ENCODE measurements at regions not wholly inside any gene's neighbourhood (a gene's known extent, or its start where the extent isn't known, plus 50 kb on each side); places are given as distances from the start of the nearest gene placed in this dataset.

GRCh38 chrX:69268611-69269010 is 103.4 kb upstream of the PJA1 start:
- TF ChIP-seq POLR2AphosphoS5 (IDR thresholded peaks at IDR 0.05; ENCODE audit: low read depth, low read length), result no peak
- no peak for TF ChIP-seq POLR2A (IDR thresholded peaks at IDR 0.05; ENCODE audit: low read depth, low read length)
- no peak for TF ChIP-seq TAF1 (IDR thresholded peaks at IDR 0.05; ENCODE audit: low read depth, low read length)
- no peak for TF ChIP-seq POU2F2 (IDR thresholded peaks at IDR 0.05; ENCODE audit: low read depth, low read length)
- no peak for TF ChIP-seq SPI1 (IDR thresholded peaks at IDR 0.05; ENCODE audit: low read depth, low read length)
- no peak for TF ChIP-seq PAX5 (IDR thresholded peaks at IDR 0.05; ENCODE audit: insufficient read depth, low read length, severe bottlenecking)
- DNase-seq (ENCODE audit: insufficient read length, low spot score) (no peak), FAIRE-seq (no peak)

DNA sequence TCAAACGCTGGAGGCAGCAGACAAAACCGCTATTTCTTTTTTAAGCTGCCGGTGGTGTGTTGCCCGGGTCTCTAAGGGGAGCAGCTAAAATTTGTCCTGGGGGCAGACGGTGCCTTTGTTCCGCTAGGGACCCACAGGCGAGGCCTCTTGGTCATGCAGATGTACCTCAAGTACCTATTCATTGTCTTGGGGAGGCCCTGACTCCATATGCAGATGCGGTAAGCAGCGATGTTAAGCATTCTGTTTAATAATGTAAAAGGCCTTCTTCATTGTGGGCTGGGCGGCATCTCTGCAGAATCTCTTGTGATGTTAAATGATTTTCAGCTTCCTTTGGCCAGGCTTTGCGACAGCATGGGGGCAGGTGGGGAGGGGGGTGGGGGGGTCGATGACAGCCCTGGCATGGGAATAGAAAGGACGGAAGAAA is 98.9 kb upstream of the PJA1 start:
- no peak for TF ChIP-seq POLR2A (IDR thresholded peaks at IDR 0.05; ENCODE audit: low read depth, low read length)
- no peak for TF ChIP-seq PAX5 (IDR thresholded peaks at IDR 0.05; ENCODE audit: insufficient read depth, low read length, severe bottlenecking)
- TF ChIP-seq POU2F2 (IDR thresholded peaks at IDR 0.05; ENCODE audit: low read depth, low read length), result no peak
- no peak for TF ChIP-seq TAF1 (IDR thresholded peaks at IDR 0.05; ENCODE audit: low read depth, low read length)
- TF ChIP-seq POLR2AphosphoS5 (IDR thresholded peaks at IDR 0.05; ENCODE audit: low read depth, low read length), result no peak
- TF ChIP-seq SPI1 (IDR thresholded peaks at IDR 0.05; ENCODE audit: low read depth, low read length), result no peak
- FAIRE-seq (no peak), DNase-seq (ENCODE audit: insufficient read length, low spot score) (no peak)

- DNase-seq (ENCODE audit: insufficient read length, low spot score) (no peak), FAIRE-seq (no peak)
- TF ChIP-seq POLR2A (IDR thresholded peaks at IDR 0.05; ENCODE audit: low read depth, low read length) (no peak), POU2F2 (IDR thresholded peaks at IDR 0.05; ENCODE audit: low read depth, low read length) (no peak), SPI1 (IDR thresholded peaks at IDR 0.05; ENCODE audit: low read depth, low read length) (no peak), TAF1 (IDR thresholded peaks at IDR 0.05; ENCODE audit: low read depth, low read length) (no peak), POLR2AphosphoS5 (IDR thresholded peaks at IDR 0.05; ENCODE audit: low read depth, low read length) (no peak), PAX5 (IDR thresholded peaks at IDR 0.05; ENCODE audit: insufficient read depth, low read length, severe bottlenecking) (no peak)
These were observed 98.1 kb upstream of the PJA1 start for GRCh38 chrX:69263251-69263820.

- TF ChIP-seq PAX5 (IDR thresholded peaks at IDR 0.05; ENCODE audit: insufficient read depth, low read length, severe bottlenecking) (no peak), SPI1 (IDR thresholded peaks at IDR 0.05; ENCODE audit: low read depth, low read length) (no peak), POLR2A (IDR thresholded peaks at IDR 0.05; ENCODE audit: low read depth, low read length) (no peak), POLR2AphosphoS5 (IDR thresholded peaks at IDR 0.05; ENCODE audit: low read depth, low read length) (no peak), TAF1 (IDR thresholded peaks at IDR 0.05; ENCODE audit: low read depth, low read length) (no peak), POU2F2 (IDR thresholded peaks at IDR 0.05; ENCODE audit: low read depth, low read length) (no peak)
- FAIRE-seq (no peak), DNase-seq (ENCODE audit: insufficient read length, low spot score) (no peak)
These were observed 97.0 kb upstream of the PJA1 start for GRCh38 chrX:69262036-69262936.

GRCh38 chrX:69260169-69260568 is 94.9 kb upstream of the PJA1 start:
- DNase-seq (ENCODE audit: insufficient read length, low spot score) (no peak), FAIRE-seq (no peak)
- no peak for TF ChIP-seq POU2F2 (IDR thresholded peaks at IDR 0.05; ENCODE audit: low read depth, low read length)
- no peak for TF ChIP-seq PAX5 (IDR thresholded peaks at IDR 0.05; ENCODE audit: insufficient read depth, low read length, severe bottlenecking)
- TF ChIP-seq SPI1 (IDR thresholded peaks at IDR 0.05; ENCODE audit: low read depth, low read length), result no peak
- TF ChIP-seq POLR2AphosphoS5 (IDR thresholded peaks at IDR 0.05; ENCODE audit: low read depth, low read length), result no peak
- TF ChIP-seq POLR2A (IDR thresholded peaks at IDR 0.05; ENCODE audit: low read depth, low read length), result no peak
- TF ChIP-seq TAF1 (IDR thresholded peaks at IDR 0.05; ENCODE audit: low read depth, low read length), result no peak

DNA sequence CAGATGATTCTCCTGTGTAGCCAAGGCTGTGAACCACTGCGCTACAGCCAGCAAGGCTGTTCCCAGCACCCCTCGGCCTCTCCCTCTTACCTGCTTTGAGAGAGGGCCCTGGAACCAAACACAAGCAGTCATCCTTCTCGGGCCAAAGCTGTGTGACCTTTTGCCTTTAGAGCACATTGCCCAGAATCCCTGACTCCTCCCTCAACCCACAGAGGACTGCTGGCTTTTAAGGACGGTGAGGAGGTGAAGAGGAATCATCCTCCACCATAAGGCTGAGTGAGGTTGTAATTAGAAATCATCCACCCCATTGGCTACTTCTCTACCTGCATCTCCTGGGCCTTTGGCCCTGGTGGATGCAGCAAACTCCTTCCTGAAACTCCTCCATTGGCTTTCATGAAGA is 93.6 kb upstream of the PJA1 start:
- DNase-seq (ENCODE audit: insufficient read length, low spot score), result no peak
- FAIRE-seq, result no peak
- no peak for TF ChIP-seq PAX5 (IDR thresholded peaks at IDR 0.05; ENCODE audit: insufficient read depth, low read length, severe bottlenecking)
- TF ChIP-seq SPI1 (IDR thresholded peaks at IDR 0.05; ENCODE audit: low read depth, low read length), result no peak
- TF ChIP-seq POLR2AphosphoS5 (IDR thresholded peaks at IDR 0.05; ENCODE audit: low read depth, low read length), result no peak
- no peak for TF ChIP-seq POU2F2 (IDR thresholded peaks at IDR 0.05; ENCODE audit: low read depth, low read length)
- TF ChIP-seq POLR2A (IDR thresholded peaks at IDR 0.05; ENCODE audit: low read depth, low read length), result no peak
- no peak for TF ChIP-seq TAF1 (IDR thresholded peaks at IDR 0.05; ENCODE audit: low read depth, low read length)

DNA sequence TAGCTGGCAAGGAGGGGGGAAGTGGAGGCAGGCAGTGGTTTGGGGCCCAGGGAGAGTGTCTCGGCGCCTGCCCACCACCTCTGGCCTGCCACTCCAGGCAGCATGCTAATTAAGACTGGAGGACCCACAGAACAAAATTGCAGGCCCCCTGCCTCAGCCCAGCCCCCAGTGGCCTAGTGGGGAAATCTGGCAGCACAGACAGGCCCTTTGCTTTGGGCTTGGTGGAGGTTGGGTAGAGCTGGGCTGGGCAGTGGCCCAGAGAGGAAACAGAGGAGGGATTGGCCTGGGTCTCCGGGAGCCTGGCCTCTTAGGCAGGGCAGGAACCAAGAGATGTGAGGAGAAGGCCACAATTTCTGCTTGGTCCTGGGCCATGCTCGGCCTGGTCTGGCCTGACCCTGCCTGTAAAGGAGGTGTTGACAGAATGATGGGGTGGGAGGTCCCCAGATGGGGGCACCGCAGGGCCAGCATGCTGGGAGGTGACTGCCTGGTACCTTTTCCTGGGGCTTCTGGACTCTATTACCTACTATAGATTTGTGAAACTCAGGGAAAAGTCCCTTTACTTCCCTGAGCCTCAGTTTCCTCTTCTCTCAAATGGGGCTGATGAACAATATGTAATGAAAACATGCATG is 92.4 kb upstream of the PJA1 start:
- no peak for FAIRE-seq
- TF ChIP-seq POU2F2 (IDR thresholded peaks at IDR 0.05; ENCODE audit: low read depth, low read length) (no peak), PAX5 (IDR thresholded peaks at IDR 0.05; ENCODE audit: insufficient read depth, low read length, severe bottlenecking) (no peak), POLR2A (IDR thresholded peaks at IDR 0.05; ENCODE audit: low read depth, low read length) (no peak), POLR2AphosphoS5 (IDR thresholded peaks at IDR 0.05; ENCODE audit: low read depth, low read length) (no peak), SPI1 (IDR thresholded peaks at IDR 0.05; ENCODE audit: low read depth, low read length) (no peak), TAF1 (IDR thresholded peaks at IDR 0.05; ENCODE audit: low read depth, low read length) (no peak)
- DNase-seq (ENCODE audit: insufficient read length, low spot score), result no peak

- TF ChIP-seq POLR2A (IDR thresholded peaks at IDR 0.05; ENCODE audit: low read depth, low read length) (no peak), POU2F2 (IDR thresholded peaks at IDR 0.05; ENCODE audit: low read depth, low read length) (no peak), POLR2AphosphoS5 (IDR thresholded peaks at IDR 0.05; ENCODE audit: low read depth, low read length) (no peak)
- DNase-seq (ENCODE audit: insufficient read length, low spot score) (no peak), FAIRE-seq (no peak)
These were observed 91.0 kb upstream of the PJA1 start for GRCh38 chrX:69256291-69256565.
